ENCODE measurements at regions not wholly inside any gene's neighbourhood (a gene's known extent, or its start where the extent isn't known, plus 50 kb on each side); places are given as distances from the start of the nearest gene placed in this dataset.

GRCh38 chr2:128404709-128405466 is 86.2 kb upstream of the HS6ST1 start:
- TF ChIP-seq CTCF (IDR thresholded peaks at IDR 0.05) (no peak), POLR2A (IDR thresholded peaks at IDR 0.05) (no peak)
- no peaks in the 10 kb centered on the region for H3K36me3 ChIP-seq (ENCODE audit: low read depth, missing control alignments)
- H3K9me3 ChIP-seq, result no peaks in the 10 kb centered on the region
- no peak overlapping the region for H3K27ac ChIP-seq
- intact Hi-C loops (cut with DNase I; ENCODE audit: low total_unique reads), result no loop called here
- no peak overlapping the region for H3K4me3 ChIP-seq
- peak; percentile 7 for DNase-seq
- H3K27me3 ChIP-seq, result no peaks in the 10 kb centered on the region
- no peaks in the 10 kb centered on the region for H3K4me1 ChIP-seq
- 70 to 73% methylated on average over 7 to 11 of the region's 11 CpGs for WGBS, 2 donors

- Histone ChIP-seq H3K9me3 (no peaks in the 10 kb centered on the region), H3K4me3 (no peak overlapping the region), H3K4me1 (no peaks in the 10 kb centered on the region), H3K27me3 (no peaks in the 10 kb centered on the region), H3K27ac (no peak overlapping the region), H3K36me3 (ENCODE audit: low read depth, missing control alignments) (no peaks in the 10 kb centered on the region)
- WGBS, 2 donors, result 92 to 96% methylated on average over 4 to 5 of the region's 5 CpGs
- intact Hi-C loops (cut with DNase I; ENCODE audit: low total_unique reads), result no loop called here
- DNase-seq, result peak; percentile 13
- TF ChIP-seq CTCF (IDR thresholded peaks at IDR 0.05), result no peak
- no peak for TF ChIP-seq POLR2A (IDR thresholded peaks at IDR 0.05)
Observed at GRCh38 chr2:128405467-128405900, 86.8 kb upstream of the HS6ST1 start.

DNA sequence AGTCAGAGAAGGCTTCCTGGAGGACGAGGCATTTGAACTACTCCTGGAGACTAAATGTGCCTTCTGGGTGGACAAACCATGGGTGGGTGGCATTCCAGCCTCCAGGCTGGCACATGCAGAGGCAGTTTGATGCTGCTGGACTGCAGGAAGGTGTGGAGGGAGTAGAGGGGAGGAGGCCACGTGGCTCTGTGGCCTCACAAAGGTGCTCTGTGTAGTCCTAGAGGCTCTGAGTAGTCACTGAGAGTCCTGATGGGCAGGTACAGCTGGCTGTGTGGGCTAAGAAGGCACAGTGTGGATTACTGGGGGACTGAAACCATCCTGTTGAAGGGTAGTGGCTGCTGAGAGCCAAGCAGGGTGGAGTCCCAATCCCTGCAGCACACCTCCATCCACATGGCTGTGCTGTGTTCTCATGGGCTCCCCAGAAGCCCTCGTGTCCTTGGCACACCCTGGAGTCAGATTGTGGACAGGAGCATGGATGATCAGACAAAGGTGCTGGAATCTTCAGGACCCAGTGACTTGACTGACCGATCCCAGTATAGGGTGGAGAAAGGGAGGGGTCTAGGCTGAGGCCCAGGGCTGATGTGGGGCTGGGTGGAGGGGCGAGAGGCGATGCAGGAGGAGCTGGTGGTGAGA is 87.4 kb upstream of the HS6ST1 start:
- Histone ChIP-seq H3K4me1 (no peaks in the 10 kb centered on the region), H3K4me3 (no peak overlapping the region), H3K36me3 (ENCODE audit: low read depth, missing control alignments) (no peaks in the 10 kb centered on the region), H3K27ac (no peak overlapping the region), H3K9me3 (no peaks in the 10 kb centered on the region), H3K27me3 (no peaks in the 10 kb centered on the region)
- 84 to 86% methylated on average over 5 to 6 of the region's 6 CpGs for WGBS, 2 donors
- TF ChIP-seq POLR2A (IDR thresholded peaks at IDR 0.05), result no peak
- no peak for TF ChIP-seq CTCF (IDR thresholded peaks at IDR 0.05)
- intact Hi-C loops (cut with DNase I; ENCODE audit: low total_unique reads), result no loop called here
- peak; percentile 5 for DNase-seq

DNA sequence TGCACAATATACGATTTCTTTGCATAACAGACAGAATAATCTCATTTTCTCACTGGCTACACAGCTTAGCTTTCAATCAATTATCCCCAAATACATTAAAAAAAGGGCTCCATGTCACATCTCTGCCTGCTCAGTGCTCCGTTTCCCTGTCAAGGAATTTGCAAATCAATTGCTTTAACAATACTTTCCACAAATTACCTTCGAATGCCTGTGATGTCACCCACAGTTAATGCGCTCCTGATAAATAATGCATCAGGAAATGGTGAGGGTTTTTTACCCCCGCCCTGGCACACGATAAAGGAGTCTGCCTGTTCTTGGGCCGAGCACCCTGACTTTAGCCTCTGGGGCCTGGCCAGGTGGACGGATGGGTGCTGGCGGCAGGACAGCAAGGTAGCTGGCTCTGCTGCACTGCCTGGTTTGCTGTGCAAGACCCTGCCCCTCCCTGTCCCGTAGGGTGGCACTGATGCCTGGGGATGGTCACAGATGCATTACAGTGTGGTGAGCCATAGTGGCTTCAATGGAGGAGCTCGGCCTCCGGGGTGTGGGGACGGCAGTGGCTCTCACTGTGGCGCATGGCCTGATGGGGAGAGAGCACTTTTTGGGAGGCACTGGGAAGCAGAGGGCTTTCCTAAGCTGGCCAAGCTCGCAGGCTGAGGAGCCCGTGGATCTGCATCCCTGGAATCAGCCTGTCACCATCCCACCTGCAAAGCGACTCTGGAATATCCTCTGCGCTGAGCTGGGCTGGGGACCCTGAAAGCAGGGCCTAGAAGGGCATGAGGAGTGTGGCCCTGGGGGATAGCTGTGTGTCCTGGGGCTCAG is 88.3 kb upstream of the HS6ST1 start:
- intact Hi-C loops (cut with DNase I; ENCODE audit: low total_unique reads), result no loop called here
- Histone ChIP-seq H3K27me3 (no peaks in the 10 kb centered on the region), H3K9me3 (no peaks in the 10 kb centered on the region), H3K36me3 (ENCODE audit: low read depth, missing control alignments) (no peaks in the 10 kb centered on the region), H3K4me3 (no peak overlapping the region), H3K4me1 (no peaks in the 10 kb centered on the region), H3K27ac (no peak overlapping the region)
- no peak for TF ChIP-seq POLR2A (IDR thresholded peaks at IDR 0.05)
- no peak for TF ChIP-seq CTCF (IDR thresholded peaks at IDR 0.05)
- DNase-seq, result peak; percentile 6
- WGBS, 2 donors, result 71 to 96% methylated on average over 10 to 18 of the region's 18 CpGs

Data from testis (tissue), 2 donors.